DMS53 (cell line): ENCODE measurements at regions not wholly inside any gene's neighbourhood (a gene's known extent, or its start where the extent isn't known, plus 50 kb on each side); places are given as distances from the start of the nearest gene placed in this dataset.

Experiments used
- DNase-seq: peaks from one replicate; lab custom pipeline; 2025; lab: John Stamatoyannopoulos, UW

DNA sequence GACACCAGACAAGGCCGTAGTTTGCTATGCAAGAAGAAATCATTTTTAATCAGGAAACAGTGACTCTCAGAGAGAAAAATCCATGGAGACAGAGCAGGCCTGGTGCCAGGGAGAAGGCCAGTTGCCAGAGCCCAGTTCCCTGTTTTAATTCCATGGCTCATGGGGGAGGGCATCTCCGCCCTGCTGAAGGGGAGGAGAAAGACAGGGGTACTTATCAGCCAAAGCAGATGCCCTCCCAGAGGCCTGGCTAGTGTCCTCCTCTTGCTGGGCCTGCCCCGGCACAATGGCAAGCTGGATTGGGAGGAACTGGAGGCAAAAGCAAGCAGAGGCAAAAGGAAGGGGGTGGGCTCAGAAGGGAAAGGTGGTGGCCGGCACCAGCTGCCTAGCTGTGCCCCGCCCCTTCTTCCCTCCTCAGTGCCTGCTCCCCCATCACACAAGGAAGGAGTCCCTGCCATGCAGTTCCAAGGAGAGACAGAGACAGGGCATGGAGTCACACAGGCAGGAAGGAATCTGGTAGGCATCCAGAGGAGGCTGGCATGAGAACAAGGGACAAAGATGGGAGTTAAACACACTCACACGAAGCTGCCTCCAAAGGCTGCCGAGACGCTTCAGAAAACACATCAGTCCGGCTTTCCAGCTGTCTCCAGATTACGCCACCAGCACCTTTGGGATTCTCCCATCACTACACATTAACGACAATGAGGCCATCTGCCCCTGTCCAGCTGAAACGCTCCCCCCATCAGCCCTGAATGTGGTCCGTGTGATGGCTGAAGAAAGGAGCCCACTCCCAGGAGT lies 591.8 kb downstream of the BUD13 start:
- DNase-seq, result no peak

DNA sequence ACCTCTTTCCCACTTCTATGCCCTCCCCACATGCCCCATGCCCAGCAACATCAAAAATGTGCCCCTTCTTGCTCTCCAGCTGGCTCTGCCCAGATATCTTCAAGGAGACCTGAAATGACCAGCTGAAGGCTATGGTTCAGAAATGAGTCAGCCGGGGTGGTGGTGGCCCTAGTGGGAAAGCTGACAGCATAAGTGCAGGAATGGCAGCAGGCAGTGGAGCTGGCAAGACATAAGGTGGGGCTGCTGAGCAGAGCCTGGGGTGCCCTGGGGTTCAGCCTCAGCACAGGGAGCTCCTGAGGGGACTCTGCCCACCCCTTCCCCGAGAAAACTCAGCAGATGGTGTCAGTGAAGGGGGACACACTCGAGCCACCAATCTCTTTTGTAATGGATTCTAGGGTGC lies 593.4 kb downstream of the BUD13 start:
- DNase-seq, result peak; percentile 35

DNA sequence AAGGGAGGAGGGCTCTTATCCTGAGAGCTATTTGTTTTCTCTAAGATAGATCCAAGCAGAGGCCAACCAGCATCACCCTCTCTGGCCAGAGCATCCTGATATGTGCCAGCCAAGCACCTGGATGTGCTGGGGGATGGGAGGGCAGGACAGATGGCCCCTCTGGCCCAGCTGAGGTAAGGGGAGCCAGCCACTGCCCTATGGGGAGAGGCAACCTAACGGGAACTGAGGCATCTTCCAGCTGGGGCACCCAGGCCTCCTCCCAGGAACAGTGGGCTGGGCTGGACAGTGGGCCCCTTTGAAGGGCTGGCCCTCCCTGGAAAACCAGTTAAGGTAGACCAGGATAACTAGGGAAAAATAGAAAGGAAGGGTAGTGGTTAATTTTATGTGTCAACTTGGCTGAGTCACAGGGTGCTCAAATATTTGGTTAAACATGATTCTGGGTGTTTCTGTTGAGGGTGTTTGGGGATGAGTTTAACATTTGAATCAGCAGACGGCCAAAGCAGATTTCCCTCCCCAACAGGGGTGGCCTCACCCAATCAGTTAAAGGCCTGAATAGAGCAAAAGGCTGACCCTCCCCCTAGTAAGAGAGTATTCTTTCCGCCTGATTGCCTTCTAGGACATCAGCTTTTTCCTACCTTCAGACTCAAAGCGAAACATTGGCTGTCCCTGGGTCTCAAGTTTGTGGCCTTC lies 595.1 kb downstream of the BUD13 start:
- DNase-seq, result peak; percentile 88

DNA sequence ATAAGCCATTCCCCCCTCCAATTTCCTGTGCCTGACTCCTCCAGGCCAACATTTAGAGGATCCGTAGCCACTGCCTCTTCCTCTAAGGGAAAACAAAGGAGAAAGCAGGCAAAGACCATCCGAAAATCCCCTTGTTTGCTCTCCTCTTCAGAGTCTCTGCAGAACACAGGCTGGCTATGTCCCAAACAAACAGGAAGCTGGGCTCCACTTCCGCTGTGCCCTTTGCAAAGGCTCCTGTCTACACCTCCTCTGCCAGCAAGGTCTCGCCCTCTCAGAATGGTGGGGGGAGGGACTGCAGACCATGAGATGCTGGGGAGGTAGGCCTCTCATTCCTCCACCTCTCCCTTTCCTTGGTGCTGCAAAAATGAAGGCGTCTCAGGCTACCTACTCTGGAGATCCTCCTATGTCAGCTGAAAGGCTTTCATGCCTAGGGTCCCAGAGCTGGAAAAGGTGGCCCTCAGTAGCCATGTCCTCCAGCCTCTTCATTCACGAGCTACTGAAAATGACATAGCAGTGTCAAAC lies 596.2 kb downstream of the BUD13 start:
- DNase-seq, result peak; percentile 89

DNA sequence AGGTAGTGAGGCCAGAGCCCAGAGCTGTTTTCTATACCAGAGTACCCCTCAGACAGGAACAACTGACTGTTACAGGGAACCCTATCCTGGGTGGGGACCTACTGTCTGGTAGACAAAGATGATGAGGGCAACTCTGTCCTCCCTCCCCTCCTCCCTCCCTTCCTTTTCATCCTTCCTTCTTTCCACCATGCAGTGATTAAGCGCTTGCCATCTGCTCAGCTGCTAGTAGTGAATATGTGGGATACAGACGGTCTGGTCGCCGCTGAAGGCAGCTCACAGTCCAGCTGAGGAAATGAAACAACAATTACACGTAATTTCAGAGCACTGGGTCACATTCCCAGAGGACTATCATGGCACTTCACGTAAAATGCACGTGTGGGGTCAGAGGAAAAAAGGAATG lies 597.1 kb downstream of the BUD13 start:
- DNase-seq, result no peak

DNA sequence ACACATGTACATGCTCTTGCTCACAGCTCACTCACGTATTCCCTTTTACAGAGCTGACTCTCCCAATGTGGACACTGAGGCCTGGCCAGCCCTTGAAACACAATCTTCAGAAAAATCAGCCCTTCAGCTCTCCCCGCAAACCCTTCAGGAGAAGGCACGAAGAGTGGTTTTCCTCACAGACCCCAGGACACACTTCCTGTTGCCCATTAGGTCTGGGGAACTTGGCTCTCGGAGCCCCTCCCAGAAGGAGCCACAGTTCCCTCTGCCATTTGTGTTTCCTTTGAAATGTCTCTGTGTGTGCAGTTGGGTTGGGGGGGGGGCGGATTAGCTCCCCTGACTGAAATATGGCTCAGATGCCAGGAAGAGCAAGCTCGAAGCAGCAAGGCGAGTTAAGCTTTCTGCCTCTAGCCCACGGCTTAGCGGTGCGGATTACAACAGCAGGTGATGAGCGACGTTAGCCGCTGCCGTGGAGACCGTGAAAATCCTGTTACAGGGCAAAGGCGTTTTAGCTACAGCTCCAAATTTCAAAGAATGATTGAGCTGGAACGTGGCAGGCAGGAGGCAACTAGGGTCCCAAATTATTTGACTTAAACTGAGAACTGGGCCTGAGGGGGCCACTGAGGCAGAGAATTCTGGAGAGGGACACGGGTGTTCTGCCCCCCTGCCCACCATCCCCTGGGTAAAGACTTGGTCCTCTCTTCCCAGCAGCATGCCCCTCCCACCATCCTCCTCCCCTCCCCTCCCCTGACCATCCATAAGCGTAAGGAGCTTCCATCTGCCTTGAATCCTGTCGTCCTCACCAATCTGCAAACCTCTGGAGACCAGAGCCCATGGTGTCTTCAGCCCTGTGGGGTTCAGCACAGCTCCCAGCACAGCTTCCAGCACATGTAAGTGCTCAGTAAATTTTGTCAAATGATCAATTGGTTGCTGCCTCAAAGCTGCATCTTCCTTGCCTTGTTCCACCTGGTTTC lies 598.6 kb downstream of the BUD13 start:
- no peak for DNase-seq

DNA sequence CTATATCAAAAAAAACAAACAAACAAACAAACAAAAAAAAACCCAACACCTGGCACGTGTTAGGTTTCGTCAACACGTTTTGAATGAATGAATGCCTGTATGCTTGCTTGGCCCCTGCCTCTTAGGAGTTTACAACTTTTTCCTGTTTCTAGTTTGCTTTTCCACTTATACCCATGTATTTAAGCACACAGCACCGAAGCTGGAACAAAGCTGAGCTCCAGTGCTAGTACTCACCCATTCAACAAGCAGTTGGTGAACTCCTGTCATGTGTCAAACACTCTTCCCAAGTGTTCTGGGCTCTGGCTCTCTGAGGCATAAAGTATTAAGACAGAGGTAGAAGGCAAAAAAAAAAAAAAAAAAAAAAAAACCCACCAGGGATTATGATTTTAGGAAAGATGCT lies 599.3 kb downstream of the BUD13 start:
- DNase-seq, result no peak

DNA sequence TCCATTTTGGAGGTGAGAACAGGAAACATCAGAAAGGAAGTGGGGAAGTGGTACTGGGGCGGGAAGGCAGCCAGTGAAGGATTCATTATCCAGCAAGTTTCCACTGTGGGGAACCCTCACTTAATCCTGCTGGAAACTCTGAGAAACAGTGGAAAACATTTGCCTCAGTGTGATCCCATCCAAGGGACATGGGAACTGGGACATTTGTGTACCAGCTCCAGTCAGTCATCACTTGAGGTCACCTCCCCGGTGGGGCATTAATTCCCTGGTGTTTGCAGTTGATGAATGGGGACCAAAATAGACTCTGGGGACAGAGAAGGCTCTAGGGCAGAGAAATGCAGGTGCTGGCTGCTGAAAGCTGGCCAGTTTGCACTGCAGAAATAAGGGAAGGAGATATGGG lies 599.9 kb downstream of the BUD13 start:
- no peak for DNase-seq

DNA sequence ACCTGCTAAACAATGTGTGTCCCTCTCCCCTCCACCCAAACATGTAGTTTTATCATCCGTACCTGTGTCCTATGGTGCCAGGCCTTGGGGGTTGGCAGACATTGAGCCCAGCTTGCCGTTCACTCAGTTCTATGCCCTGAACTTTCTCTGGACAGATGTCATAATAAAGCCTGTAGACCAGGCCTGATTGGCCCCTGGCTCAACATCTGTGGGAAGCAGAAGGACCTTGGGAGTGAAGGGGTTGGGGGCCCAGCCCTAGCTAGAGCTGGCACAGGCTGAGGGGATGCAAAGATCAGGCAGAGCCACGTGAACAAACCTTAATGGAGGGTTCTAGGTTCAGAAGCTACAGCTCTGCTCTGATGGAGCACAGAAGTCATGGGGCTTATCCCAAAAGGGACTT lies 600.6 kb downstream of the BUD13 start:
- no peak for DNase-seq

DNA sequence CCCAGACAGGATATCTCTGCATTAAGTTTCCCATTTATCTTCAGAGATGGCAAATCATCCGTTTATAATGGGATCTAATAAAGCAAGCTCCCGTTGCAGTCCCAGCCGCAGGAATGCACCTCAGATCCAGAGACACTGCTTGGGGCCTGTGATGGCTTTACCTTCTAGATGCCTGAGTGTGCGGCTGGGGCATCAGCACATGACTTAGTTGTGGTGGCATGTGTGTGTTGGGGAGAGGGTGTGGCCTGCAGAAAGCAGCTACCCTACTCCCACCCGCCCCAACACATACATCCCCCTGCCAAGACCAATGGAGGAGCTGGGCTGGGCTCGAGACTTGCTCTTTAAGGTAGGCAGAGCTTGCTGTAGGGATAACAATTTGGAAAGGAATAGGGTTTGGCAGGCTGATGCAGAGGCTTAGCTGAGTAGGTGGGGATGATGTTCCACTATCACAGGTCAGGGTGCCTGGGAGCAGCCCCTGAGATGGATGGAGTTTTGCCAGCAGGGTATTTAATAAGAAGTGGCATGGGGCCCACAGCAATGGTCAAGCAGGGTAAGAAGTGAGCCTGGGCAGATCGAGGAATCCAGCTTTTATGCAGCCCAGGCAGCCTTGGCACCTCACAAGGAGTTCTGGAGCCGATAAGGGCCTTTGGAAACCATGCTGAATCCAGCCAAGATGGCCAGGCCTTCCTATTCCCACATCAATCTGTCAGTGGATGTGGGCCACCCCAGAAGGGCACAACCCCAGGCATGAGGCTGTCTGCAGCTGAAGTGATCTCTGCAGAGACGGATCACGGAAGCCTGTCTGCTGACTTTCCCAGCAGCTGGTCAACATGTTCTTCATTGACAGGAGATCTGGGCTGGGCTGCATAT lies 601.3 kb downstream of the BUD13 start:
- DNase-seq, result no peak

DNA sequence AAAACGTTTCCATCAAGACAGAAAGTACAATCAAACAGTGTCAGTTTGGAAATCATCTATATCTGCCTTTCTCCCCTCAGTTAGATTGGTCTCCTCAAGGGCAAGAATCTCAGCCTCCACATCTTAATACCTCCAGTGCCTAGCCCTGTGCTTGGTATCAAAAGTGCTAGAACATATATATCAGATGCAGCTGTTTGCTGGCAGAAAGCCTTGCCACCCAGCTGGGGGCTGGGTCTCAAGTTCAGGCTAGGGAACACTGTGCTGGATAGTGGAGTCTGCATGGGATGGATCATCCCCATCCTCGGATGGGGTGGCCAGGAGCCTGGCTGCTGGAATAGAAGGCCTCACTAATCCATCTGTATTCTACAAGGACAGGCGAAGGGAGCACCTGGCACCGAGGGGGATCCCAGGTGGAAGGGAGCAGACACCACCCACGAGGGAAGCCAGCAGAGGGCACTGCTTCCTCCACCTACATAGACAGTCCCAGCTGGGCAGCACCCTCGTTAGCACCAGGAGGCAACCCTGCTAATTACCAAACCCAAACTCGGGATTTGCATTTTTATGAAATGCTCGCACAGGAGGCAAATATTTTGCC lies 602.2 kb downstream of the BUD13 start:
- peak; percentile 71 for DNase-seq

DNA sequence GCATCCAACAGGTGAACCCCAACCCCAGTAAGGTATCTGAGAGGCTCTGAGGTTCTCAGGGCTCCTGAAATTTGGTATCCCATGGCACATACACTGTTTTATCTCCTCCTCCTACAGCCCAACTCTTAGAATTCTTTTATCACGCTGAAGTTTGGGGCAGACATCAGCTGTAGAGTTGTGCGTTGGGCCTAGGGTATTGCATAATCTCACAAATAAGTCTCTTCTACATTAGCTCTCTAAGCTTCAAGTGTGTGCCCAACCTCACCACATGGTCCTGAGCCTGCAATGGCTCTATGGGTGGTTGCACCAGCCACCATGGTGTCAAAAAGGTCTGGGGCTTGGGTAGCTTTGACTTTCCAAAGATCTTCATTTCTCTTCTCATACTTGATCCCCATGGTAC lies 603.0 kb downstream of the BUD13 start:
- DNase-seq, result no peak

DNA sequence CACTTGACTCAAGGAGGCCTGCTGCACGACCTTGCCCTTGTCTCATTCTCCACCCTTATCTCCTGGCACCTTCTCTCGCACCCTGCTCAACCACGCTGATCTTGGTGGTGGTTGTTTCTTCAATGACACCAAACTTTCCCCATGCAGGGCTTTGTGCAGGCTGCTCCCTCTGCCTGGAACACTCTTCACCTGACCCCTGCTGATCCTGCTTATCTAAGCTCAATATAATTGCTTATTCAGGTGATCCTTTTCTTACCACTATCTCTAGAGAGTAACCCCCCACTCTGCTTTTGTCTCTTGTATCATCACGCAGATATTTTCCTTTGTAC lies 604.4 kb downstream of the BUD13 start:
- DNase-seq, result no peak

DNA sequence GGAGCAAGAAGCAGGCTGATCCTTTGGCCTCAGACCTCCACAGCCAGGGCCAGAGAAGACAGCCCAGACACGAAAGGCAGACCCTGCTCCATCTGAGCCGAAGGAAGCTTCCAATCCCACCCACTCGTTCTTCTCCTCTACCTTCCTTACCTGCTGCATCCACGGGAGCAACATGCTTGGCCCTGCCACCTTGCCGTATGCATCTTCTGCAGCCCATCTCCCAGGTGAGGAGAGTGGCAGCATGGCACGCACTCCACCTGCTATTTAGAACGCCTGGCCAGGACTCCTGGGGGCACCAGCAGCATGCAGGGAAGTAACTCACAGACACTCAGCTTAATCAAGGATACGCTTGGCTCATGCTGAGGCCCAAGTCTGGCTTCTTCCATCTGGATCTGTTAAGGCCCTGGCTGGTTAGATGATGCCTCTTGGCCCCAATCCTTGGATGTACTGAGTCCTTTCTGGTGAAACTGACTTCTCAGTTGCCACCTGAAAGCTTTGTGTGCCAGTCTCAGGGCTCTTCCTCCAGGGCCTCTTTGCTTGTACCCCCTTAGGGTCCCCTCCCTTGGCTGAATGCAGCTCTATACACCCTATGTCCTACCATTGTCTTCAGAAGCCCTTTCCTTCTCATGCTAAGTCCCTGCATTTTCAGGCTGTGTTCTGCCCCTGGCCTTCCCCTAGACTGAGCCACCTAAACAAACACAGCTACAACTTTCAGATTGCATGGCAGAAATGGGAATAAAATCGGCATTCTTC lies 604.9 kb downstream of the BUD13 start:
- DNase-seq, result no peak

DNA sequence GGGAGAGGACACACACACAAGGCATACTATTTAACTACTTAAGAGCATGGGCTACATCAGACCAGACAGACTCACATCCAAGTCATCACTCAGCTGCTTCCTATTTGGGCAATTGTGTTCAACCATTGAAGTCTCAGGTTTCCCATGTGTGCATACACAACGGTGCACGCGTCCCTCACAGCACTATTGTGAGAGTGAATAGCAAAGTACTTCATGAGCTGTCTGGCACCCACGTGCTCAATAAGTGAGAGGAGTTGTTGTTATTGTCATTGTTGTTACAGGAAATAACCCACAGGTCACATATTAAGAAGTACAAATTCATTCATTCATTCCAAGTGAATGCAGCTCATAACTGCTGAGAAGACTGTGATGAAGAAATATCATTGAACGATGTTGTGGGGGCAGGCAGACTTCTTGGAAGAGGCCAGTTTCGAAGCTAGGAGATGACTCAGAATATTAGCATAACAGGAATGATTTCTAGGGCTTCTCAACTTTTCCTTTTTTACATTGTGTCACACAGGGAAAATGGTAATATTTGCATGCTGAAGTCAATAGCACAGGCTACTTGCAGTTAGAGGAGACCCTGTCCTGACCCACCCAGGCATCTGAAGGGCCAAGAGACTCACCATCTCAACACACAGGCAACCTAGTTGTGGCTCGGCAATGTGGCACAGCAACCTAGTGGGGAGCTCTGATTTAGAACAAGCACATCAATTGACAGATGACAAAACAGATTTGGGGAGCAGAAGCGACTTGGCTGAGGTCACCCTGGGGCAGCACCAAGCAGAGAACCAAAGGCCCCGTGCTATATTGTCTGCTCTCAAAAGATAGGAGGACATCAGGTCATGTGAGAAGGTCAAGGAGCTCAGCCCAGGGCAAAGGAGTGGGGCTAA lies 606.0 kb downstream of the BUD13 start:
- DNase-seq, result peak; percentile 60

DNA sequence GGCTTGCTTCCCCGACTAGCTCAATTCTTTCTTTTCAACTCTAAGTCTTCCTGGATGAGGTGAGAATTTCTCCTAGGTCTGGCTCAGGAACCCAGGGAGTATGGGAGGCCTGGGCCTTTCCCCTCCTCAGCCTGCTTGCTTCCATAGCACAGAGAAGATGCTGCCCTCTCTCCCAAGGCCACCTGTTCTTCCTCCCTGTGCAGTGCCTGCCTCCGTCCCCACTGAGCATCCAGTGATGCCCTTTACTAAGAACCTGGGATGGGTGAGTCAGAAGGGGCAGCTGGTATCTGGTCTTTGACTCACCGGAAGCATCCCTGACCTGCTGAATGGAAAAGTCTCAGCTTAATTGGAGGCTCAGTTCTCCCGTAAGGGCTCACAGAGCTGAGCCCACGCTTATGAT lies 607.9 kb downstream of the BUD13 start:
- peak; percentile 93 for DNase-seq

DNA sequence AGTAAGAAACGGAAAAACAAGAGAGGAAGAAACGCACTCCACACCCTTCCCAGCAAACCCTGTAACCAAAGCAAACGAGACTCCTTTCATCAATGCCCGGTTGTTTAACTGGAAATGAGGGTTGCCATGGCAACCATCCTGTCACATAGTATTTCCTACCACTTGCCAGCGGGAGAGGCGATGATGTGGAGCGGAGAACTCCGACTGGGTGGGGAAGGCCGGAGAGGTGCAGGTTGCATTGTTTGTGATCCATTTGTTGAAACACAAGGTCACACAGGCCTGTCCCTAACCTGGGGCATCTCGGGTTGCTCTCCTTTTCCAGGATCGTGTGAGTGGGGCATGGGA lies 609.9 kb downstream of the BUD13 start:
- DNase-seq, result peak; percentile 88

DNA sequence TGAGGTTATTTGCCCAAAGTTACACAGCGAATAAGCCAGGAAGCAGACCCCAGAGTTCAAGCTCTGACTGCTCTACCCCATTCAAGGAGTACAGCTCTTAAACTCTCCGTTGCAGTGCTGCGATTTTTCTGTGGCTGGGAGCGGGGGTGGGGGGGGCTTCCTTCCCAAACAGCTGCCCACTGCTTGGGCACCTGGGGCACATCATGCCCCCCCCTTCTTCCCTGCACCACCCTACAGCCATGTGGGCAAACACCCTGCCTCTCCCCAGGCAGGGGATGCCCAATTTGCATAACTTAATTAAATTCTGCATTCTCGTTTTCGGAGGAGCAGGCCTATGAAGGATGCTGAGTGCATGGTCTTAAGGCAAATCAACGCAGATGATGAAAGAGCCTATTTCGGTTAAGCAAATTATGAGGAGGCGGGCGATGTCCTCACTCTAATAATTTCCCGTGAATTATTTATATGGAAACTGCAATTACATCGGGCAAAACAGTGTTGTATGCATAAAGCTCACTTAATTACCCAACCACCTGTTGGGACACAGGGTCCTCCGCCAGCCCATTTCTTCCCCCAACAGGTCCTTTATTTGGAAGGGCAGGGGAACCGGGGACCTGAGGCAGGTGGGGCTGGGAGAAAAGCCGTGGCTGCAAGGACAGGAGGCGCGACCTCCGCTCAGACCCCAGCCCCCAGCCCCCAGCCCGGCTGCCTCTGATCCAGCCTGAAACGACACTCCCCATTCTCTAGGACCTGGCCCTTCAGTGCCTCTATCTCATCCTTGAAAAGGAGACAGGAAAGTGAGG lies 610.5 kb downstream of the BUD13 start:
- DNase-seq, result no peak

DNA sequence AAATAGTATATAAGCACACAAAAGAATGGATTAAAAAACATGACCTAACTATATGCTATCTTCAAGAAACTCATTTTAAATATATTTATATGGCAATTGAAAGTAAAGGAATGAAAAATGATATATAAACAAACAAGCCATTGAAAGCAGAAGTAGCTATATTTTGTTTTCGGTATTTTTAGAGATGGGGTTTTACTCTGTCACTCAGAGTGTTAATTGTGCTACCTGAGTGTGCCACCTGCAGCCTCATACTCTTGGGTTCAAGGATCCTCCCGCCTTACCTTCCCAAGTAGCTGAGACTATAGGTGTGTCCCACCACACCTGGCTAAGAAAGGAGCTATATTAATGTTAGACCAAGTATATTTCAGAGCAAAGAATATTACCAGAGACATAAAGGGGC lies 624.1 kb downstream of the BUD13 start:
- no peak for DNase-seq
